HepG2 (cell line): ENCODE measurements at regions not wholly inside any gene's neighbourhood (a gene's known extent, or its start where the extent isn't known, plus 50 kb on each side); places are given as distances from the start of the nearest gene placed in this dataset.
A peak's percentile ranks its signal among the peaks of the same experiment; 100 is the strongest.

ENCODE experiments used
- ASH2L ChIP-seq: fragments of 300-600, 200-600 bp; sonication (generic); IDR thresholded peaks from 2 replicates; pipeline ENCODE4 v1.7.0; 2017; ENCODE audit warnings: low read depth, mild to moderate bottlenecking, moderate library complexity, mixed read lengths, low read length; ENCODE audit not compliant: insufficient read length
- BCL6 ChIP-seq: IDR thresholded peaks from 2 replicates; pipeline ENCODE4 v1.6.1; 2016; ENCODE audit warnings: missing genetic modification reagents, missing compliant biosample characterization
- FOXJ3 ChIP-seq: sonication (generic); formaldehyde crosslinking; IDR thresholded peaks from 2 replicates; pipeline ENCODE4 v1.4.0; 2020; ENCODE audit warnings: missing genetic modification reagents, mild to moderate bottlenecking, borderline replicate concordance
- GFI1 ChIP-seq: sonication (generic); formaldehyde crosslinking; IDR thresholded peaks from 2 replicates; pipeline ENCODE4 v1.5.0; 2020; ENCODE audit warnings: missing genetic modification reagents, mild to moderate bottlenecking, borderline replicate concordance
- IRX3 ChIP-seq: sonication (generic); formaldehyde crosslinking; IDR thresholded peaks from 2 replicates; pipeline ENCODE4 v1.8.1; 2023; ENCODE audit warnings: mild to moderate bottlenecking, low read depth, missing genetic modification reagents, borderline replicate concordance
- NFKBIZ ChIP-seq: IDR thresholded peaks from 2 replicates; pipeline ENCODE4 v1.6.1; 2018; ENCODE audit warnings: missing genetic modification reagents, missing compliant biosample characterization
- NR3C1 ChIP-seq: sonication (generic); formaldehyde crosslinking; IDR thresholded peaks from 2 replicates; pipeline ENCODE4 v1.4.0; 2020; ENCODE audit warnings: missing genetic modification reagents
- RFX3 ChIP-seq: IDR thresholded peaks from 2 replicates; pipeline ENCODE4 v1.6.1; 2016; ENCODE audit warnings: missing biosample characterization, missing genetic modification reagents
- SP4 ChIP-seq: sonication (generic); formaldehyde crosslinking; IDR thresholded peaks from 2 replicates; pipeline ENCODE4 v1.8.1; 2023; ENCODE audit warnings: mild to moderate bottlenecking, missing genetic modification reagents
- ZNF318 ChIP-seq: sonication (generic); formaldehyde crosslinking; IDR thresholded peaks from 2 replicates; pipeline ENCODE4 v1.4.0; 2020; ENCODE audit warnings: mild to moderate bottlenecking, missing genetic modification reagents
- ZNF335 ChIP-seq: sonication (generic); formaldehyde crosslinking; IDR thresholded peaks from 2 replicates; pipeline ENCODE4 v1.4.0; 2020; ENCODE audit warnings: missing genetic modification reagents
- ZNF720 ChIP-seq: sonication (generic); formaldehyde crosslinking; IDR thresholded peaks from 2 replicates; pipeline ENCODE4 v1.4.0; 2020; ENCODE audit warnings: missing genetic modification reagents
- ZNF761 ChIP-seq: sonication (generic); formaldehyde crosslinking; conservative IDR thresholded peaks from 2 replicates; pipeline ENCODE4 v1.4.0; 2020; ENCODE audit warnings: mild to moderate bottlenecking, missing genetic modification reagents
- TF ChIP-seq, protein P1 (sequence below): sonication (generic); formaldehyde crosslinking; IDR thresholded peaks from 2 replicates; pipeline ENCODE4 v1.5.0; 2020; ENCODE audit warnings: mild to moderate bottlenecking, missing genetic modification reagents
- TF ChIP-seq, protein P2 (sequence below): sonication (generic); formaldehyde crosslinking; IDR thresholded peaks from 2 replicates; pipeline ENCODE4 v1.8.1; 2023; ENCODE audit warnings: mild to moderate bottlenecking, missing genetic modification reagents, borderline replicate concordance
- TF ChIP-seq, protein P3 (sequence below): sonication (generic); formaldehyde crosslinking; IDR thresholded peaks from 2 replicates; pipeline ENCODE4 v1.4.0; 2020; ENCODE audit warnings: missing genetic modification reagents

- TF ChIP-seq, protein P1, sequence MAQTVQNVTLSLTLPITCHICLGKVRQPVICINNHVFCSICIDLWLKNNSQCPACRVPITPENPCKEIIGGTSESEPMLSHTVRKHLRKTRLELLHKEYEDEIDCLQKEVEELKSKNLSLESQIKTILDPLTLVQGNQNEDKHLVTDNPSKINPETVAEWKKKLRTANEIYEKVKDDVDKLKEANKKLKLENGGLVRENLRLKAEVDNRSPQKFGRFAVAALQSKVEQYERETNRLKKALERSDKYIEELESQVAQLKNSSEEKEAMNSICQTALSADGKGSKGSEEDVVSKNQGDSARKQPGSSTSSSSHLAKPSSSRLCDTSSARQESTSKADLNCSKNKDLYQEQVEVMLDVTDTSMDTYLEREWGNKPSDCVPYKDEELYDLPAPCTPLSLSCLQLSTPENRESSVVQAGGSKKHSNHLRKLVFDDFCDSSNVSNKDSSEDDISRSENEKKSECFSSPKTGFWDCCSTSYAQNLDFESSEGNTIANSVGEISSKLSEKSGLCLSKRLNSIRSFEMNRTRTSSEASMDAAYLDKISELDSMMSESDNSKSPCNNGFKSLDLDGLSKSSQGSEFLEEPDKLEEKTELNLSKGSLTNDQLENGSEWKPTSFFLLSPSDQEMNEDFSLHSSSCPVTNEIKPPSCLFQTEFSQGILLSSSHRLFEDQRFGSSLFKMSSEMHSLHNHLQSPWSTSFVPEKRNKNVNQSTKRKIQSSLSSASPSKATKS (CRISPR knock-in tag): no peak
- TF ChIP-seq NFKBIZ (CRISPR knock-in tag): no peak
- no peak for TF ChIP-seq BCL6
- TF ChIP-seq ZNF318: no peak
- TF ChIP-seq GFI1 (CRISPR knock-in tag): no peak
- no peak for TF ChIP-seq SP4 (CRISPR knock-in tag)
- no peak for TF ChIP-seq RFX3
- TF ChIP-seq IRX3 (CRISPR knock-in tag): no peak
- no peak for TF ChIP-seq NR3C1 (CRISPR knock-in tag)
- no peak for TF ChIP-seq ASH2L
- no peak for TF ChIP-seq ZNF720 (CRISPR knock-in tag)
- TF ChIP-seq ZNF761: 0 out of 2 replicates have a peak, but pooled peaks have one; percentile 13
- TF ChIP-seq, protein P2, sequence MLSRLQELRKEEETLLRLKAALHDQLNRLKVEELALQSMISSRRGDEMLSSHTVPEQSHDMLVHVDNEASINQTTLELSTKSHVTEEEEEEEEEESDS (CRISPR knock-in tag): no peak
- TF ChIP-seq FOXJ3 (CRISPR knock-in tag): no peak
- TF ChIP-seq ZNF335 (CRISPR knock-in tag): no peak
- TF ChIP-seq, protein P3, sequence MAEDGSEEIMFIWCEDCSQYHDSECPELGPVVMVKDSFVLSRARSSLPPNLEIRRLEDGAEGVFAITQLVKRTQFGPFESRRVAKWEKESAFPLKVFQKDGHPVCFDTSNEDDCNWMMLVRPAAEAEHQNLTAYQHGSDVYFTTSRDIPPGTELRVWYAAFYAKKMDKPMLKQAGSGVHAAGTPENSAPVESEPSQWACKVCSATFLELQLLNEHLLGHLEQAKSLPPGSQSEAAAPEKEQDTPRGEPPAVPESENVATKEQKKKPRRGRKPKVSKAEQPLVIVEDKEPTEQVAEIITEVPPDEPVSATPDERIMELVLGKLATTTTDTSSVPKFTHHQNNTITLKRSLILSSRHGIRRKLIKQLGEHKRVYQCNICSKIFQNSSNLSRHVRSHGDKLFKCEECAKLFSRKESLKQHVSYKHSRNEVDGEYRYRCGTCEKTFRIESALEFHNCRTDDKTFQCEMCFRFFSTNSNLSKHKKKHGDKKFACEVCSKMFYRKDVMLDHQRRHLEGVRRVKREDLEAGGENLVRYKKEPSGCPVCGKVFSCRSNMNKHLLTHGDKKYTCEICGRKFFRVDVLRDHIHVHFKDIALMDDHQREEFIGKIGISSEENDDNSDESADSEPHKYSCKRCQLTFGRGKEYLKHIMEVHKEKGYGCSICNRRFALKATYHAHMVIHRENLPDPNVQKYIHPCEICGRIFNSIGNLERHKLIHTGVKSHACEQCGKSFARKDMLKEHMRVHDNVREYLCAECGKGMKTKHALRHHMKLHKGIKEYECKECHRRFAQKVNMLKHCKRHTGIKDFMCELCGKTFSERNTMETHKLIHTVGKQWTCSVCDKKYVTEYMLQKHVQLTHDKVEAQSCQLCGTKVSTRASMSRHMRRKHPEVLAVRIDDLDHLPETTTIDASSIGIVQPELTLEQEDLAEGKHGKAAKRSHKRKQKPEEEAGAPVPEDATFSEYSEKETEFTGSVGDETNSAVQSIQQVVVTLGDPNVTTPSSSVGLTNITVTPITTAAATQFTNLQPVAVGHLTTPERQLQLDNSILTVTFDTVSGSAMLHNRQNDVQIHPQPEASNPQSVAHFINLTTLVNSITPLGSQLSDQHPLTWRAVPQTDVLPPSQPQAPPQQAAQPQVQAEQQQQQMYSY (CRISPR knock-in tag): no peak
These were observed 119.3 kb upstream of the PTPN1 start (continued) for GRCh38 chr20:50390685-50391443.
